Stomach smooth muscle (tissue), 2 donors: ENCODE measurements at regions not wholly inside any gene's neighbourhood (a gene's known extent, or its start where the extent isn't known, plus 50 kb on each side); places are given as distances from the start of the nearest gene placed in this dataset.

ENCODE experiments used
- H3K27ac ChIP-seq: one replicate; pipeline ENCODE4 v1.7.0; 2013; ENCODE audit warnings: mild to moderate bottlenecking, low read length, inconsistent platforms
- H3K27me3 ChIP-seq, 2 donors: one replicate each; pipeline ENCODE4 v1.7.0; 2013; ENCODE audit warnings: low read length in 2 of 2; ENCODE audit not compliant: insufficient read depth in 2 of 2, control insufficient read depth in 1 of 2
- H3K36me3 ChIP-seq, 2 donors: one replicate each; pipeline ENCODE4 v1.7.0; 2013; ENCODE audit warnings: low read length in 2 of 2; ENCODE audit not compliant: control insufficient read depth in 2 of 2, insufficient read depth in 2 of 2
- H3K4me1 ChIP-seq: one replicate; pipeline ENCODE4 v1.7.0; 2013; ENCODE audit warnings: low read length; ENCODE audit not compliant: control insufficient read depth, insufficient read depth
- H3K4me3 ChIP-seq, 2 donors: one replicate each; pipeline ENCODE4 v1.7.0; 2013; ENCODE audit warnings: low read length in 2 of 2
- H3K9ac ChIP-seq, 2 donors: one replicate each; pipeline ENCODE4 v1.7.0; 2013; ENCODE audit warnings: low read length in 2 of 2, mild to moderate bottlenecking in 1 of 2
- H3K9me3 ChIP-seq, 2 donors: one replicate each; pipeline ENCODE4 v1.7.0; 2013; ENCODE audit warnings: low read length in 2 of 2; ENCODE audit not compliant: control insufficient read depth in 2 of 2
- donor health status: healthy.
- donor health status: Pancreatic carcinoma.

- Histone ChIP-seq H3K36me3 (no peaks in the 10 kb centered on the region), H3K9me3 (no peaks in the 10 kb centered on the region), H3K27ac (no peak overlapping the region), H3K9ac (no peak overlapping the region), H3K27me3 (no peaks in the 10 kb centered on the region), H3K4me1 (no peaks in the 10 kb centered on the region), H3K4me3 (no peak overlapping the region)
These were observed 163.5 kb upstream of the LYZL2 start for GRCh38 chr10:30793093-30793492.

- no peaks in the 10 kb centered on the region for H3K4me1 ChIP-seq
- H3K4me3 ChIP-seq: no peak overlapping the region
- H3K36me3 ChIP-seq: no peaks in the 10 kb centered on the region
- no peak overlapping the region for H3K9ac ChIP-seq
- H3K27ac ChIP-seq: no peak overlapping the region
- H3K9me3 ChIP-seq: no peaks in the 10 kb centered on the region
- no peaks in the 10 kb centered on the region for H3K27me3 ChIP-seq
These were observed 162.5 kb upstream of the LYZL2 start for GRCh38 chr10:30792025-30792424.

- Histone ChIP-seq H3K36me3 (no peaks in the 10 kb centered on the region), H3K27ac (no peak overlapping the region), H3K4me3 (no peak overlapping the region), H3K4me1 (peaks cover under 1% of the 10 kb centered on the region), H3K9ac (no peak overlapping the region), H3K9me3 (no peaks in the 10 kb centered on the region), H3K27me3 (no peaks in the 10 kb centered on the region)
These were observed 161.7 kb upstream of the LYZL2 start for GRCh38 chr10:30791197-30791611.

- H3K9me3 ChIP-seq: no peaks in the 10 kb centered on the region
- H3K4me1 ChIP-seq: peaks cover 10% of the 10 kb centered on the region
- H3K36me3 ChIP-seq: no peaks in the 10 kb centered on the region
- no peak overlapping the region for H3K9ac ChIP-seq
- no peak overlapping the region for H3K27ac ChIP-seq
- no peak overlapping the region for H3K4me3 ChIP-seq
- H3K27me3 ChIP-seq: no peaks in the 10 kb centered on the region
These were observed 160.3 kb upstream of the LYZL2 start for GRCh38 chr10:30789806-30790205.

DNA sequence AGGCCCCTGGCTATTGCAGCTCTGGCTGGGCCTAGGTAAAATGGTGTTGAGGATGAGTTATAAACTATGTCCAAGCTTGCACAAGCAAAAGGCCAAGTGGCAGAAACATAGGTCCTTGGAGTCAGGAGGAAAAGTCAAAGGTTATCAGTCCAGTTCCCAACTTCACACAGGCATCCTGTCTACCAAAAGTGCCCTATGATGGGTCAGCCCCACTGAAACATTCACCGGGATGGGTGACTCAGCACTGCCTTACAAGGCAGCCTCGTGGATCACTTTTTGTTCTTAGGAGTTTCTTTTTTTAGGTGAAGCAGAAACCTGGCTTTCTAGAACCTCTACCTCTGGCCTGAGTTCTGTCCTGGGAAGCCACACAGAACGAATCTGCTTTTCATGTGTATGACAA lies 158.8 kb upstream of the LYZL2 start:
- H3K27ac ChIP-seq: no peak overlapping the region
- no peaks in the 10 kb centered on the region for H3K27me3 ChIP-seq
- no peaks in the 10 kb centered on the region for H3K9me3 ChIP-seq
- H3K36me3 ChIP-seq: no peaks in the 10 kb centered on the region
- H3K4me1 ChIP-seq: peaks cover 20% of the 10 kb centered on the region
- no peak overlapping the region for H3K4me3 ChIP-seq
- no peak overlapping the region for H3K9ac ChIP-seq

DNA sequence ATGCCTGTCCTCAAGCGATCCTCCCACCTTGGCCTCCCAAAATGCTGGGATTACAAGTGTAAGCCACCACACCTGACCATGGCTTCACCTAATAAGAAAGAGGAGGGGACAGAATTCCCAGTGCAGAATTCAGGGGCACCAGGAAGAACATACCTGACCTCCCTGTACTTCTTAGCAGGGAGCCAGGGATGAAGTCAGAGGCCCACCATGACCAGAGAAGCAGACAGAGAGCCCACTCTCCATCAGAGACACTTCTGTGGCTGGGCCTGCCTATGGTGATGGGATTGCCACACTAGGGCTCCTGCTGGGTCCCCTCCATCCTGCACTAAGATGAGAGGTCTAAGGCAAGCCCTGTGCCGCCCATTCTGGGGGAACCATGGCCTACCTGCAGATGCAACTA lies 157.4 kb upstream of the LYZL2 start:
- Histone ChIP-seq H3K4me3 (no peak overlapping the region), H3K27ac (no peak overlapping the region), H3K27me3 (no peaks in the 10 kb centered on the region), H3K9ac (no peak overlapping the region), H3K36me3 (no peaks in the 10 kb centered on the region), H3K9me3 (no peaks in the 10 kb centered on the region), H3K4me1 (peaks cover 30% of the 10 kb centered on the region)

DNA sequence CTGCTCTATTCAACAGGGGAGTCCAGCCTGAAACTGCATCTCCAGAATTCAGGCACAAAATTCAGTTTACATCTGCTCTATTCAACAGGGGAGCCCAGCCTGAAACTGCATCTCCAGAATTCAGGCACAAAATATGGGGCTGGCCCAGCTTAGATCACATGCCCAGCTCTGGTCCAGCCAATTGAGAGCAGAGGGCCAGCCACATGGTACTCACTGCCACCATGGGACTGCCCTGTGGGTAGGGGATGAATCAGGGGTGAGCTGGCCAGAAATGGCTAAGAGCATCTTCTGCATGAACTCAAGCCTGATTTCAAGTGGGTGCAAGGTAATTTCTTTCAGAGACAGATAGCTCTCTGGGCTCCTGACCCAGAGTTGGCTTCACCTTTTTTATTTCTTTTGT lies 156.6 kb upstream of the LYZL2 start:
- Histone ChIP-seq H3K9ac (no peak overlapping the region), H3K27ac (peak overlapping the region; percentile 96), H3K27me3 (no peaks in the 10 kb centered on the region), H3K36me3 (no peaks in the 10 kb centered on the region), H3K4me3 (no peak overlapping the region), H3K4me1 (peaks cover 30% of the 10 kb centered on the region), H3K9me3 (no peaks in the 10 kb centered on the region)

GRCh38 chr10:30784897-30785605 lies 155.5 kb upstream of the LYZL2 start:
- Histone ChIP-seq H3K36me3 (no peaks in the 10 kb centered on the region), H3K4me3 (peak overlapping the region; percentile 87), H3K27ac (peak overlapping the region; percentile 96), H3K9ac (peak overlapping the region; percentile 88 to 95), H3K4me1 (peaks cover 30% of the 10 kb centered on the region), H3K9me3 (no peaks in the 10 kb centered on the region), H3K27me3 (no peaks in the 10 kb centered on the region)

- H3K9me3 ChIP-seq: no peaks in the 10 kb centered on the region
- H3K4me3 ChIP-seq: peak overlapping the region; percentile 87
- H3K36me3 ChIP-seq: no peaks in the 10 kb centered on the region
- peak overlapping the region; percentile 96 for H3K27ac ChIP-seq
- H3K4me1 ChIP-seq: peaks cover 30% of the 10 kb centered on the region
- H3K9ac ChIP-seq: peak overlapping the region; percentile 88 to 95
- no peaks in the 10 kb centered on the region for H3K27me3 ChIP-seq
These were observed 155.0 kb upstream of the LYZL2 start for GRCh38 chr10:30784524-30784896.

GRCh38 chr10:30783939-30784501 lies 154.5 kb upstream of the LYZL2 start:
- H3K27me3 ChIP-seq: no peaks in the 10 kb centered on the region
- H3K9ac ChIP-seq: peak overlapping the region; percentile 69 to 95
- peak overlapping the region; percentile 96 for H3K27ac ChIP-seq
- no peaks in the 10 kb centered on the region for H3K36me3 ChIP-seq
- H3K9me3 ChIP-seq: no peaks in the 10 kb centered on the region
- H3K4me1 ChIP-seq: peaks cover 30% of the 10 kb centered on the region
- peak overlapping the region; percentile 64 to 87 for H3K4me3 ChIP-seq
